ENCODE measurements at regions not wholly inside any gene's neighbourhood (a gene's known extent, or its start where the extent isn't known, plus 50 kb on each side); places are given as distances from the start of the nearest gene placed in this dataset.

DNA sequence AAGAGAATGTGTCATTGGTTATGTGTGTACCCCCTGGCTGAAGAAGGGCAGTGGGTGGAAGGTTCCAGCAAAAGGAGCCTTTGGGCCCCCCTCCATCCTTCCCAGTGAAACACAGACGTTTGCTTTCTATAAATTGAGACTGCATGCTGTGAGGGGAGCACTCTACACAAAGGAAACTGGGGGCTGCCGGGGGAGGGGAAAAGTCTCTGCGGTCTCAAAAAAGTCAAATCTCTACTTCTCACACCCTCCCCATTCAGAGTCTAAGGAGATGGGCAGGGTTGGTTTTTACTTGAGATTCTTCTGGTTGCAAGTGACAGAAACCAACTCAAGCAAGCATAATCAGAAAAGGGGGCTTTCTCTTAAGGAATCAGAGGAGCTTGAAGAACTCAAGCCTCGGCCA, 50.1 kb upstream of the TLE3 start:
- H4K91ac ChIP-seq (ENCODE audit: insufficient read length, low read depth, low read length): no peak overlapping the region
- H2BK5ac ChIP-seq (ENCODE audit: insufficient read length, low read length): no peak overlapping the region
- H2BK20ac ChIP-seq (ENCODE audit: low read depth, low read length, poor library complexity, severe bottlenecking): no peak overlapping the region
- H3K27ac ChIP-seq (ENCODE audit: insufficient read length, low read depth, low read length): no peak overlapping the region
- Mint-ChIP-seq H3K27ac (no peak overlapping the region; a peak in 1 of 7 replicates), H3K9me3 (0 out of 5 replicates have a peak, but pooled peaks cover 0 to 3% of the 10 kb centered on the region in 2 experiments), H3K36me3 (ENCODE audit: insufficient read depth in 1 of 3, low read depth in 3 of 3) (no peaks in the 10 kb centered on the region; a peak in 1 of 7 replicates), H3K27me3 (ENCODE audit: low read depth) (peaks cover 13% of the 10 kb centered on the region), H3K4me1 (peaks cover 26 to 41% of the 10 kb centered on the region in 2 experiments), H3K4me3 (no peak overlapping the region)
- no peak overlapping the region for H3K18ac ChIP-seq (ENCODE audit: insufficient read length, low read depth, low read length)
- H3K4ac ChIP-seq (ENCODE audit: low read depth, low read length): no peak overlapping the region
- no peak overlapping the region for H3K23ac ChIP-seq (ENCODE audit: insufficient read length, low read depth, low read length)
- TF ChIP-seq, protein P1, sequence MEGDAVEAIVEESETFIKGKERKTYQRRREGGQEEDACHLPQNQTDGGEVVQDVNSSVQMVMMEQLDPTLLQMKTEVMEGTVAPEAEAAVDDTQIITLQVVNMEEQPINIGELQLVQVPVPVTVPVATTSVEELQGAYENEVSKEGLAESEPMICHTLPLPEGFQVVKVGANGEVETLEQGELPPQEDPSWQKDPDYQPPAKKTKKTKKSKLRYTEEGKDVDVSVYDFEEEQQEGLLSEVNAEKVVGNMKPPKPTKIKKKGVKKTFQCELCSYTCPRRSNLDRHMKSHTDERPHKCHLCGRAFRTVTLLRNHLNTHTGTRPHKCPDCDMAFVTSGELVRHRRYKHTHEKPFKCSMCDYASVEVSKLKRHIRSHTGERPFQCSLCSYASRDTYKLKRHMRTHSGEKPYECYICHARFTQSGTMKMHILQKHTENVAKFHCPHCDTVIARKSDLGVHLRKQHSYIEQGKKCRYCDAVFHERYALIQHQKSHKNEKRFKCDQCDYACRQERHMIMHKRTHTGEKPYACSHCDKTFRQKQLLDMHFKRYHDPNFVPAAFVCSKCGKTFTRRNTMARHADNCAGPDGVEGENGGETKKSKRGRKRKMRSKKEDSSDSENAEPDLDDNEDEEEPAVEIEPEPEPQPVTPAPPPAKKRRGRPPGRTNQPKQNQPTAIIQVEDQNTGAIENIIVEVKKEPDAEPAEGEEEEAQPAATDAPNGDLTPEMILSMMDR (conservative IDR thresholded peaks at IDR 0.05): no peak
- no peaks in the 10 kb centered on the region for H3K9me3 ChIP-seq (ENCODE audit: control insufficient read depth, low read depth, low read length)
- no peak overlapping the region for H3K9ac ChIP-seq (ENCODE audit: extremely low read depth, insufficient read length, low read length)
- no peaks in the 10 kb centered on the region for H4K20me1 ChIP-seq (ENCODE audit: control insufficient read depth, insufficient read depth, insufficient read length)
- no peak overlapping the region for H2BK15ac ChIP-seq (ENCODE audit: low read depth, low read length)
- no peaks in the 10 kb centered on the region for H3K23me2 ChIP-seq (ENCODE audit: insufficient read length, low read depth, low read length, poor library complexity, severe bottlenecking)
- H2BK120ac ChIP-seq (ENCODE audit: low read depth, low read length, poor library complexity, severe bottlenecking): no peak overlapping the region
- no peak overlapping the region for H3K14ac ChIP-seq (ENCODE audit: insufficient read depth, low read length)
- no peaks in the 10 kb centered on the region for H3K79me2 ChIP-seq (ENCODE audit: insufficient read depth, low read length)
- no peaks in the 10 kb centered on the region for H3K27me3 ChIP-seq (ENCODE audit: insufficient read depth, low read length)
- no peak overlapping the region for H4K8ac ChIP-seq (replicated peaks; ENCODE audit: insufficient read length, low read depth, low read length)
- H2AFZ ChIP-seq (ENCODE audit: low read length): no peak overlapping the region
- DNase-seq: no peak
- H4K5ac ChIP-seq (ENCODE audit: insufficient read length, low read depth, low read length): no peak overlapping the region
- H3K4me2 ChIP-seq (ENCODE audit: insufficient read depth, insufficient read length, low read length): no peak overlapping the region
- no peak overlapping the region for H3T11ph ChIP-seq (ENCODE audit: low read length)
- no CpG with 5 or more reads among the region's 4 CpGs for WGBS (ENCODE audit: extremely low coverage, insufficient read length, low lambda C conversion rate)
- no peaks in the 10 kb centered on the region for H3K79me1 ChIP-seq (ENCODE audit: insufficient read depth, low read depth, low read length, poor library complexity, severe bottlenecking)
- H3K4me1 ChIP-seq (ENCODE audit: insufficient read depth, low read length): no peaks in the 10 kb centered on the region
- H2BK12ac ChIP-seq (ENCODE audit: insufficient read length, low read depth, low read length): no peak overlapping the region
- H3K56ac ChIP-seq (ENCODE audit: insufficient read length, low read depth, low read length): no peak overlapping the region
- no peak overlapping the region for H2AK5ac ChIP-seq (ENCODE audit: insufficient read length, low read length)
